Dermis blood vessel endothelial cell (primary cell): ENCODE measurements at regions not wholly inside any gene's neighbourhood (a gene's known extent, or its start where the extent isn't known, plus 50 kb on each side); places are given as distances from the start of the nearest gene placed in this dataset.

Experiments used
- DNase-seq: peaks from one replicate; pipeline ENCODE4 v3.0.0; 2010

DNA sequence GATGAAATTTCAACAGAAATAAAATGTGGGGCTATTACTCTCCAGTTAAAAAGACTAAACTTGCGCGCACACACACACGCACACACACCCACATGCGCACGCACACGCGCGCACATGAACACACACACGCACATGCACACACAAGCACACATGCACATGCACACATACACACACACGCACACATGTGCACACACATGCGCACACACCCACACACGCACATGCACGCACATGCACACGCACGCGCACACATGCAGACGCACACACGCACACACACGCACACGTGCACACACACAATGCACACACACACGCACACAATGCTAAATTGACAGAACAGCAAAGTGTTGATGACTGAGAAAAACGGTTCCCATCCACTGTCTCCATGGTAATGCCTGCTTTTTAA is 754.1 kb downstream of the CBLN4 start:
- DNase-seq, result no peak

DNA sequence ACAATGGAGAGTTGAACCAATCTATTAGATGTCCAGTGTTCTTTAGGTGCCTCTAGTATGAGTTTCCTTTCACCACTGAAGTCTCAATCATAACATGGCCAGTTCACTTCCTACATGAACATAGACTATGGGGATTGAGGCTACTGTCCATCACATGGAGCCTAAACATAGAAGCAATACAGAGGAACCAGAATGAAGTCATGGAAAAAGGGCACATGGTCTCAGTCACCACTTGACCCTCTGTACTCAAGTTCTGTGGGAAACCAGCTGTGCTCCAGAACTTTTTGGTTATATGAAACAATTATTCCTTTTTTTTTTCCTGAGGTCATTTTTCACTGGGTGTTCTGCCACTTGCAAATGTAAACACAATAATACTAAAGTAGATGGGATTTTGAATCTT is 762.5 kb downstream of the CBLN4 start:
- DNase-seq, result no peak

DNA sequence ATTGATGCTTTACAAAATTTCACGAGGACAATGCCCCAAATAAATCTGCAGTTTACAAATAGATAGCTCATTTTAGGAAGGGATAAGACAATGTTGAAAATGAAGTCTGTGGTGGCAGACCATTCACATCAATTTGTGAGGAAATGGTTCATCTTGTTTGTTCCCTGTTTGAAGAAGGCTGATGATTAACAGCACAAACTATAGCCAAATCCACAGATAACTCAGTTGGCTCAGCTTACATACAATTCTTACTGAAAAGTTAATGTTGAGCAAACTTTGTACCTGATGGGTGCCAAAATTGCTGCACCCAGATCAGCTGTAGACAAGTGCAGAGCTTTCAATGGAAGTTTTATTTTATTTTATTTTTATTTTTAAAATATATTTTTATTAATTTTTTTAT is 763.9 kb downstream of the DOK5 start:
- DNase-seq, result no peak

DNA sequence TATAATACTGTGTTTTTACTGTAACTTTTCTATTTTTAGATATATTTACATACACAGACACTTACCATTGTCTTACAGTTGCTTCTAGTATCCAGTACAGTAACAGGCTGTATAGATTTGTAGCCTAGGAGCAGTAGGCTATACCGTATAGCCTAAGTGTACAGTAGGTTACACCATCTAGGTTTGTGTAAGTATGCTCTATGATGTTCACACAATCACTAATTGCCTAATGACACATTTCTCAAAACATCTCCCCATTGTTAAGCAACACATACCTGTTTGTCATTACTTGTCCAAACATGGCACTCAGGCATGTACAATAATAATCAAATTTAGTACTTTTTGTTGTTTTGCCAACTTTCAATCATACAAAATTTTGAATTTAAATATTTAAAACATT is 757.3 kb downstream of the DOK5 start:
- no peak for DNase-seq

DNA sequence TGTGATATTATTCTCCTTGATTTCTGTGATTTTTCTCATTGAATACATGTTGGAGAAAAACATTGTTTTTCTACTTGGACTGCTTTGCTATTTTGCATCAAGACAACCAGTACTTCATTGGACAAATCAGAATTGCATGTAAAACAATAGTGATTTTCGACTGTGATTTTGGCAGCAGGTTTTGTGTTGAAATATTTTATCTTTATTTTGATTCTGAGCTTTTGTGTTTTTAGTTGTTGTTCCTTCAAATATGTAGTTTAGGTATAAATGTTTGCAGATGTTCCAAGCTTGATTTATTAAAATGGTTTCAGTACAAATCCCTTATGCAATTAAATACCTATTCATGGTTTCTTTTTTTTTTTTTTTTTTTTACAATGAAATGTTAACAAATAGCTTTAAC is 754.1 kb downstream of the DOK5 start:
- no peak for DNase-seq

DNA sequence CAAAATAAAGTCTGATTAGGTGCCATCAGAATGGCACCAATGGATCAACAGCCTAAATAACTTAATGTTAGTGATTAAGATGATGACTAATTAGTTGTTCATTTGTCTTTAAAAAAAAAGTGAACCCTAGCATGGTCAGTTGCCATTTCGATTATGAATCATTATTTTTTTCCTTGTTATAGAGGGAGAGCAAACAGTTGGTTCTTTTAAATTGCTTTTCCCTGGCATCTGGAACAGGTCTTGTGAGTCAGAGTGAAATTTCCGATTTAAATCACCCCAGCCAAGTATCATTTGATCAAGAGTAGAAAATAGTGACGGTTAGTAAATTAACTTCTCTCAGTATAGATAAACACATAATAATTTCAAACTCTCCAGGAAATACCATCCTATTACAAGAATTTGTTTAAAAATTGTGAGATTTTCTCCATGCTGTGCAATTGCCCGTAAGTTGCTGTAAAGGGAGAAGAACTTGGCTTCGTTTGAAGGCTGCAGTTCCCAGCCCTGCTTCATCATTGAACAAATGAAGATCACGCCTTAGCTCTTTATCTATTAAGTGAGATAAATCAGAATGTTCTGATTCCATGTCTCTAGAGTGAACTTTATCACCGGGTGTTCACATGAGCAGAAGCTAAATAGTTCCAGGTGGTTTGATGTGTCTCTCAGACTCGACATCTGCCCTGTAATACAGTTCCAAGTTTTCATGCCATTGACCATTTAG is 741.3 kb downstream of the DOK5 start:
- no peak for DNase-seq

DNA sequence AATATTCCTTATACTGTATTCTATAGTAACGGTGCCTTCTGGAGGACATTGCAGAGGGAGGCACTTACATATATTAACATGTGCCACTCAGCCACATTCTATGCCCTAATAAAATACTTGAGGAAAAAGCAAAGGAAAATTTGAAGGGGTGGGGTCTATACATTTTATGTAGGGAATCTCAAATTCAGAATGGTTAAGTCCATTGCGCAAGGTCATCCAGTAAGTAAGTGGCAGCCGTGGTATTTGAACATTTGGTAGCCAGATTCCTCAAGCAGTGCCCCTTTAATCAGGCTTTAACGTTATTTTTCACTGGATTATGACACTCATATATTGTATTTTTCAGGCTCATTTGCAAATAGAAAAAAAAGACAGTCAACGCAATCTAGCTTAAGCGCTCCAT is 738.3 kb downstream of the DOK5 start:
- DNase-seq, result no peak

DNA sequence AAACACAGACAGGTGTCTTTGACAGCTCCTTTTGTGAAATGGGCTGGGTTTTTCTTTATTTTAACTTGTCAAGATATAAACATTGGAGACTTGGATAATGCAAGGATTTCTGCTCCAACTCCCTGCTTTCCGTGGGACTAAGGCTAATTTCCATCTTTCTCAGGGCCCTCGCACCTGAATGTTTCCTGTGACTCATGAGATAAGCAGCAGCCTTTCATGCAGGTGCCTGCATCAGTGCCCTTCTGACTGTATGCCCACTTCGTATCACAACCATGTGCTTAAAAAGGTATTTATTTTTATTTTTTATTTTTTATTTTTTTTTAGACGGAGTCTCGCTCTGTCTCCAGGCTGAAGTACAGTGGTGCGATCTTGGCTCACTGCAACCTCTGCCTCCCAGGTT is 736.1 kb downstream of the DOK5 start:
- DNase-seq, result no peak

DNA sequence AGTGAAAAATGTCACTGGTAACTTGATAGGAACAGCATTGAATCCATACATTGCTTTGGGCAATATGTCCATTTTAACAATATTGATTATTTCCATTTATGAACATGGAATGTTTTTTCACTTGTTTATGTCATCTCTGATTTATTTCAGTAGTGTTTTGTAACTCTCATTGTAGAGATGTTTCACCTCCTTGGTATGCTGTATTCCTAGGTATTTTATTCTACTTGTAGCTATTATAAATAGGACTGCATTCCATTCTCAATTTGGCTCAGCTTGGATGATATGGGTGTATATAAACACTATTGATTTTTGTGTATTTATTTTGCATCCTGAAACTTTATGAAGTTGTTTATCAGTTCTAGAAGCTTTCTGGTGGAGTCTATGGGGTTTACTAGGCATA is 730.3 kb downstream of the DOK5 start:
- no peak for DNase-seq

DNA sequence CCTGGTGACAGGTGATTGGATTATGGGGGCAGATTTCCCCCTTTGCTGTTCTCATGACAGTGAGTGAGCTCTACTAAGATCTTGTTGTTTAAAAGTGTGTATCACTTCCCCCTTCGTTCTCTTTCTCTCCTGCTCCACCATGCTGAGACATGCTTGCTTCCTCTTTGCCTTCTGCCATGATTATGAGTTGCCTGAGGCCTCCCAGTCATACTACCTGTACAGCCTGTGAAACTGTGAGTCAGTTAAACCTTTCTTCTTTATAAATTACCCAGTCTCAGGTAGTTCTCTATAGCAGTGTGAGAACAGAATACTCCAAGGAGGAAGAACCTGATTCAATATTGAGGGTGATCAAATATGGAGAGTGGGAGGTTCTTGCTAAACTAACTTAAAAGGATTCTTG is 724.9 kb downstream of the DOK5 start:
- no peak for DNase-seq

DNA sequence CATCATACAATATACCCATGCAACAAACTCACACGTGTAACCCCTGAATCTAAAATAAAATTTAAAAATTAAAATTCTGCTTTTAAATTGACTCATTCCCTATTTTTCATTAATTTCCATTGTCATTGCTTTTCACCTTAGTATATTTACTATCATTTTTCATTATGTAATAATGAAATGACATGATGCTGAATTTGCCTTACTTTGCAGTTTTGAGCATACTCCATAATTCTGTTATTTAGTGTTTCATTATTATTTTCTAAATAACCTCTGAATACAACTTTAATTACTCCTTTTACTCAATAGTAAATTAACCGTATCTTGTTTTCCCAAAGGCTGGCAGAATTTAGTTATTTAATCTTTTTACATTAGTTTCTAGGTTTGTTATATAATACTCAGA is 719.6 kb downstream of the DOK5 start:
- no peak for DNase-seq

DNA sequence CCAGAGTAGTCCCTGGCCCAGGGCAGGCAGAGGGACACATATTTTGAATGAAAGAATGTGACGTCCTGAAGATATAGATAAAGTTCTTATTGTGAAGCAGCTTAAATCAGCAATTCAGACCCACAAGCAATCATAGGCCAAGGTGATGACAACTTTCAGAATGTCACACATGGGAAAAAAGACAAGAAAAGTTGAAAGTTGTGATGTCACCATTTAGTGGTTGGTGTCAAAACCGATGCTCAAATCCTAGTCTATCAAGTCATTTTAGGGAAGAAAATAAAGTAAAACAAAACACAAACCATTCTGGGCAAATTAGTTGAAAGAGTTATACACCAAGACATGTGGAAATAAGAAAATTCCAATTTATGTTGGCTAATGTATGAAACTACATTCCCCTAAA is 710.8 kb downstream of the DOK5 start:
- DNase-seq, result no peak

DNA sequence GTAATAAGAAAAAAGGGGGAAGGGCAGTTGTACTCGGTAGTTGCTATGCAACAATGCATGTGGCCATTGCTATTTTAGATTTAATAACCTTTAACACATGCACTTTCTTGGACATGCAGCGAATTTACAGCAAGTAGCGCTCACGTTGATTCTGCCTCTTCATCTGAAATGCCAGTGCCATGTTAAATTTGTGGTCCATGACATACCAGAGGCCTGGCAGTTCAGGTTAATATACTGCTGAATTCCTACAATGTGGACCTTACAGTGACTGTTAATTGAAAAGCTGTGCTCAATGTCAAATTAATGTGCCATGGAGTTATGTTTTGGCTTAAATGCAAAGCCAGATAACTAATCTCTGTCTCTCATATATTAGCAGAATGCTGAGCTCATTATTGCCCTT is 699.7 kb downstream of the DOK5 start:
- no peak for DNase-seq

DNA sequence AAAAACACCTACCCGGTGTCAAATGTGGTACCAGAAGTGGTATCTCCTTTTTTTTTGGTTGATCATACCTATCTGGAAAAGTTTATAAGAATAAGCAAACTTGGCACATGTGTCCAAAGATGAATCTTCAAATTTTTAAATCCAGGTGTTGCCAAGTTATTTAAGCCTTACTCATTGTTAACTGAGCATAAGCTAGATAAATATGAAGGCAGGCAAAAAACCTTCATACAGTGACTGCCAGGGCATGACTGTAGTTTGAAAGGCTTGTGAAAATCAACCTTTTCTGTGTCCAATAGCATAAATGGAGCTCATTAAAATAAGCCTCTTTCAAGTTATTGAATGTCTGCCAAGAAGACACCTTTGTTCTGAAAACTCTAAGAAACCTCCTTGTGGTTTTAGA is 699.2 kb downstream of the DOK5 start:
- no peak for DNase-seq

DNA sequence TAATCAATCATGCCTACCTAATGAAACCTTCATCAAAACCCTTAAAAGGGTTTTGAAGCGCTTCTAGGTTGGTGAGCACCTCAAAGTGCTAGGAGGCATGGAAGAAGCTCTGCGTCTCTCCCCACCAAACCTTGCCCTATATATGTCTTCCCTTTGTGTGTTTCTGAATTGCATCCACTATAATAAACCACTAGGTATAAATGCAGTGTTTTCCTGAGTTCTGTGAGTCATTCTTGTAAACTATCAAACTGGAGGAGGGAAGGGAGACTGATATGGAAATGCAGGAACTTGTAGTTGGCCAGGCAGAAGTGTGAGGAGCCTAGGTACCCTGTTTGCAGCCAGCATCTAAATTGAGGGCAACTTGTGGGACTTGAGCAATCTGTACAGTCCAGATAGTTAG is 698.8 kb downstream of the DOK5 start:
- DNase-seq, result no peak

DNA sequence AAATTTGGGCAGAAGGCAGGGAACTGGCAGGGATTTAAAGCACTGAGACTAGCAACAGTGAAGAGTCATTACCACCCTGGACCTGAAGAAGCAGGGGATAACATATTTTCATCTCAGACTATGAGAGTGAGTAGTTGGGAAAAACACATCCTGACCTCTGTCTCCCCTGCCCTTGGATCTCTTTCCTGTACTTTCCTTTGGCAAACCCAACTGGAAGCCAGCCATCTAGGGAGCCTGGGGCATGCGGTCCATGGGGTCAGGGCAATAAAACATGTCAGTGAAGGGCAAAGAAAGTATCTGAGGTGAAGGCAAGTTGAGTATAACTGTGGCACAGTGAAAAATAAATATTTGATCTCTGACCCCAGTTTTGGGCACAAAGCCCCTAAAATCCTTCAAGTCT is 698.2 kb downstream of the DOK5 start:
- DNase-seq, result no peak

DNA sequence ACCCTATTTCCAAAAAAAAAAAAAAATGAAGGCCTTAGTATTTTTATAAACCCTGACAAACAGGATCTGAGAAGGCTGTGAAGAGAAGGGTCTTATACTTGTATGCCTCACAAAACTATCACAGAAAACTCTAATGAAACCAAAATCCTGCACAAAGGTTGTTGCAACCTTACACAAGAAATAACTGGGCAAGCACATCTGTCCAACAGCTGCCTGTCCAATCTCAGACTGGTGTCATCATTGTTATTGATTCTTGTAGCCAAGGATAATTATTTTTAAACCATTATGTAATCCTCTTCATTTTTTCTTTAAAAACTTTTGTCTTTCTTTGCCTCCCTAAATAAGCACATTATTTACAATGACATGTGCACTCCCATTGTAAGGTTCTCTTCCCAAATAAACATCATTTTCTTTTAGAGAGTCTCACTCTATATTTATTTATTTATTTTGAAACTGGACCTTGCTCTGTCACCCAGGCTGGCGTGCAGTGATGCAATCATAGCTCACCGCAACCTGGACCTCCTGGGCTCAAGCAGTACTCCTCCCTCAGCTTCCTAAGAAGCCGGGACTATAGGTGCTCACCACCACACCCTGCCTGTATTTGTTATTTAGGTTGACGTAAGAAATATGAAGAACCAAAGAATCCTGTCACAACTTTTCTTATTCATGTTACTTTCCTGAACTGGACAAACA is 697.1 kb downstream of the DOK5 start:
- no peak for DNase-seq

DNA sequence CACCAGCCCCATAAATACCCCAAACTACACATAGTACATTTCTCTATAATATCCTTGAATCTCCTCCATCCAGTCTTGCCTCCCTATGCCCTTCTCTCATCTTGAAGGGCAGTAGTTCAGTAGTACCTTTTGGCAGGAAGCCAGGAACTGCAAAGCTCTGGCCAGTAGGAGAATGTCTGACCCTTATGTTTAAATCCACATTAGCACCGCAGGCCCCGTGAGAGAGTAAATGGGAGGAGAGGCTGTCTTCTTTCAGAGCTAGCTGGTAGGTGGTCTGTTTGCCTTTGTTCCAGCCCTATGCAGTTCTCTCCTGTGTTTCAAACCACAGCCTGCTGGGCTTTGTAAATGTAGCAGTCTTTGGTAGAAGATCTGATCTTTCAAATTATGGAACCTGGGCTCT is 690.7 kb downstream of the DOK5 start:
- DNase-seq, result no peak

DNA sequence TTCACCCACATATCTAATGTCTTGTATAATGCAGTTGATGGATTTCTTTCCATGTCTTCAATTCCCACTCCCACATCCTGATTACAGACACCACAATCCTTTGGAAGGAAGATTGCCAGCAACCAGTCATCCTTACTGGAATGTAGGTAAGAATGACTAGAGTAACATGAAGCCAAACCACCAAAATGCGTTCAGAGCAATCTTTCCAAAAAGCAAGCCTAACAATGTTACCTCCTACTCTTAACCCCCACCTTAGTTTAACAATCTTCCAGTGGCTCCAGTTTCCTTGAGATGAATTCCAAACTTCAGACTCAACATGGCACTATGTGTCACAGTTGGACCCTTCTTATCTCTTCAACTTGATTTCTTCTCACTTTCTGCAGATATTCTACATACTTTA is 685.6 kb downstream of the DOK5 start:
- DNase-seq, result no peak

DNA sequence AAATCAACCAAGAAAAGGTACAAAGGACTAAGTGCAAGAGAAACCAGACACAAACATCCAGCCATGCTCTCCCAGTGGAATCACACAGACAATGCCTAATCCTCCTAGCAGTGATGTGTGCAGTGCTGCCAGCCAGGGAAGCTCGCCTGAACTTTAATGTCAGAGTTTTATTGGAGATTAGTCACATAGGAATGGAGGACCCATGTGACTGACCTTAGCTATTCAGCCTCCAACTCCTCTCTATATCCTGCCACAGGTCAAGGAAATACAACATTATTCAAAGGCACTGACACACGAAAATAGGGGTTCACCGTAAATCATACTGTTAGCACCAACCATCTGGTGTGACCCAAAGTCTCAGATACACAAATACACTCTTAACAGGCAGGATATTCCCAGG is 684.6 kb downstream of the DOK5 start:
- DNase-seq, result no peak

DNA sequence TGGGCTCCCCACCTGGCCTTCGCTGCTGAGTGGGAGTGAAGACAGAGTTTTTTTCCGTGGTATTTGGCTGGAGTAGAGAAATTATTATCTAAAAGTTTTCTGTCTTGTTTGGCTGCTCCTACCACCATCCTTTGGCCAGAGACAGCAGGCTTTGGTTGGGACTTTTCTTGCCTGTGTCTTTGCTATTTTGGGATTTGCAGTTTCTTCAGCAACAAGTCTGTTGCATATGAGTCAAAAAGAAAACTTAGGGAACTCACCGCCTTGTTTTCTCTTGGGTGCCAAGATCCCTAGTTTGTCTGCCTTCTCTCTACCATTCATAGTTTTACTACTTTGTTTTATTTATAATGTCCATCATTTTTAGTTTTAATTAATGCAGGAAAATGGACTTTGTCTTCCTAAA is 683.8 kb downstream of the DOK5 start:
- DNase-seq, result no peak

DNA sequence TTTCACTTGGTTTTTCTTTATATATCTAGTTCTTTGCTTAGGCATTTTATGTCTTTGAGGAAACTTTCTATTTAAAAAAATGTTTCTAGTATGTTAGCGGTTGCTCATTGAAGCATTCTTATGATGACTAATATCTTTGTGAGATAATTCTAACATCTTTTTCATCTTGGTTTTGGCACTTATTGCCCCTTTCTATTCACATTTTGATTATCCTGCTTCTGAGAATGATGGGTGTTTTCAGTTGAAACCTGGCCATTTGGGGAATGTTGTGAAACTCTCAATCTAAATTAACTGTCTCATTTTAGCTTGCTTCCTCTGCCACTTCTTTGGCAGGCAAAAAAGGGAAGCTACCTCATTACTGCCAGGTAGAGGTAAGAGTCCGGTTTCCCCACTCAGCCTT is 683.1 kb downstream of the DOK5 start:
- no peak for DNase-seq

DNA sequence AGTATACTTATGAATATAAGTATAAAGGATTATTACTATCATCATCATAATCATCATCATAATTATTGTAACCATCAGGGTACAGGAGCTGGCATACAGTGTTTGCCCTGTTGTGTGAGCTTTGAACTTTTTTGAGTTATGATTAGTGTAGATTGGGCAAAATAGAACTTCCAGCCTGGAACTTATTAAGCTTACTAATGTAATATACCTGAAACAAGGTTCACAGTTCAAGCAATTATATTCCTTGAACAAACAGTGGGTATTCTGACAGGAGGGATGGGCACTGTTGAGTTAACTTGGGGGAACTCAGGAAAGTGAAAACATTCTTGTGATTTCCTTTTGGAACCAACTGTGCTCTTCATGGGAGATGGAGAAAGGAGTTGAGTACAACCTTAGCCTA is 680.0 kb downstream of the DOK5 start:
- DNase-seq, result no peak

DNA sequence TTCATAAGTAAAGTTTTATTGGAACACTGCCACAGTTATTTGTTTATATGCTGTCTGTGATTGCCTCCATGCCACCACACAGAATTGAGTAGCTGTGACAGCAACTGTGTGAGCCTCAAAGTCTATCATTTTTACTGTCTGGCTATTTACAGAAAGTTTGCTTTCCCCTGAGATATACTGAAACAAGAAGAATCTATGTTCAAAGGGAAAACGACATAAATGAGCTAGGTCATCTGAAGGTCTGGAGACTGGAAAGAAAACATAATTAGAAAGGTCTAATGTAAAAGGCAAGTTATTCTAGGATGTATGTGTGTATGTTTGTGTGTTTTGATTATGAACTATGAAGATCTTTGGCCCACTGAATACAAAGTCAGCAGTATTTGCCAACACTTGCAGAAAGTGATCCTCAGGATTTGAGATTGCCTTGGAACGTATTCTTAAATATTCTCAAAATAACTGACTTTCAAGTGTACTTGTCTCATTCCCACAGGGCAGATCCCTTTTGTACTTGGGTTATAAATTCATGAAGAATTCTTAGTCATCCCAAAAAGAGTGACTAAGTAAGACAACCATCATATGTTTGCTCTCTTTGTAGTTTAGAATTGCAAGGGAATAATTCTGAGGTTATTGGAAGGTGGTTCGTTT is 677.7 kb downstream of the DOK5 start:
- no peak for DNase-seq
